Right cardiac atrium (tissue), 5 donors: ENCODE measurements at regions not wholly inside any gene's neighbourhood (a gene's known extent, or its start where the extent isn't known, plus 50 kb on each side); places are given as distances from the start of the nearest gene placed in this dataset.

ENCODE experiments used
- ATAC-seq, 2 donors: fragments of 200-7000 bp; cut with Tn5 transposase; one replicate each; pipeline versions ENCODE4 v1.8.0 to v1.9.1; 2020; ENCODE audit warnings: moderate library complexity in 2 of 2, mild to moderate bottlenecking in 1 of 2
- DNase-seq, 3 donors: peaks; one replicate each; pipeline ENCODE4 v3.0.0-alpha.2; 2020
- H3K27ac ChIP-seq: one replicate; pipeline ENCODE4 v1.5.1; 2013; ENCODE audit warnings: mild to moderate bottlenecking, low read length, control low read depth, moderate library complexity
- H3K27me3 ChIP-seq: one replicate; pipeline ENCODE4 v1.6.1; 2013; ENCODE audit not compliant: control insufficient read depth, insufficient read depth
- H3K4me1 ChIP-seq: one replicate; pipeline ENCODE4 v1.6.1; 2013; ENCODE audit warnings: low read length; ENCODE audit not compliant: control insufficient read depth, insufficient read depth
- H3K4me3 ChIP-seq: one replicate; pipeline ENCODE4 v1.5.1; 2013; ENCODE audit warnings: low read length, control low read depth
- H3K9me3 ChIP-seq: one replicate; pipeline ENCODE4 v1.6.1; 2013; ENCODE audit warnings: low read length; ENCODE audit not compliant: control insufficient read depth
- WGBS: extraction: QIAGEN DNeasy Blood & Tissue Kit; methylation state at CpG from one replicate; pipeline ENCODE4 v1.1.7; 2013; 5-methylcytosine and 5-hydroxymethylcytosine counted together
- intact Hi-C, 4 donors: fragments of 100-400 bp; cut with DNase I; formaldehyde crosslinking; loops; one replicate each; pipeline versions ENCODE4 v1.11.0 to v1.14.0; 2022 to 2023
- donor health status: healthy with polysubstance abuse.
- donor health status: DM: no; HTN: yes; CAD: no.
- donor health status: DM: no; HTN: no; CAD: no.
- donor health status: DM: no; HTN: yes; CAD: no; lungs with severe emphysema.
- donor health status: DM: yes; HTN: yes; CAD: no.

GRCh38 chr11:114909866-114910265 is 231.5 kb downstream of the NXPE2 start:
- WGBS: 56% methylated on average over 3 of the region's 3 CpGs
- no peaks in the 10 kb centered on the region for H3K27me3 ChIP-seq
- intact Hi-C loops: no loop called here

GRCh38 chr11:114912826-114913225 is 234.5 kb downstream of the NXPE2 start:
- Histone ChIP-seq H3K4me3 (no peak overlapping the region), H3K4me1 (no peaks in the 10 kb centered on the region), H3K9me3 (no peaks in the 10 kb centered on the region), H3K27ac (no peak overlapping the region), H3K27me3 (no peaks in the 10 kb centered on the region)
- 85% methylated on average over 4 of the region's 4 CpGs for WGBS
- no peak for DNase-seq
- intact Hi-C loops: no loop called here
- ATAC-seq: no peak

More at GRCh38 chr11:114909866-114910265, 231.5 kb downstream of the NXPE2 start:
- no peaks in the 10 kb centered on the region for H3K9me3 ChIP-seq
- DNase-seq: no peak
- ATAC-seq: no peak
- H3K27ac ChIP-seq: no peak overlapping the region
- no peak overlapping the region for H3K4me3 ChIP-seq
- no peaks in the 10 kb centered on the region for H3K4me1 ChIP-seq

- H3K9me3 ChIP-seq: no peaks in the 10 kb centered on the region
- no peak overlapping the region for H3K27ac ChIP-seq
- DNase-seq: no peak
- H3K4me3 ChIP-seq: no peak overlapping the region
- intact Hi-C loops: no loop called here
- WGBS: 92% methylated on average over 1 of the region's 1 CpG
- H3K27me3 ChIP-seq: no peaks in the 10 kb centered on the region
- no peak for ATAC-seq
- no peaks in the 10 kb centered on the region for H3K4me1 ChIP-seq
Observed at GRCh38 chr11:114914231-114915005, 236.1 kb downstream of the NXPE2 start.

GRCh38 chr11:114915871-114916805 is 237.8 kb downstream of the NXPE2 start:
- no peaks in the 10 kb centered on the region for H3K9me3 ChIP-seq
- no peaks in the 10 kb centered on the region for H3K27me3 ChIP-seq
- no peak overlapping the region for H3K4me3 ChIP-seq
- DNase-seq: no peak
- intact Hi-C loops: no loop called here
- no peaks in the 10 kb centered on the region for H3K4me1 ChIP-seq
- H3K27ac ChIP-seq: no peak overlapping the region
- 47% methylated on average over 13 of the region's 13 CpGs for WGBS
- no peak for ATAC-seq

GRCh38 chr11:114918286-114918685 is 240.0 kb downstream of the NXPE2 start:
- no peaks in the 10 kb centered on the region for H3K4me1 ChIP-seq
- DNase-seq: no peak
- ATAC-seq: no peak

GRCh38 chr11:114921697-114922096 is 243.4 kb downstream of the NXPE2 start:
- Histone ChIP-seq H3K9me3 (no peaks in the 10 kb centered on the region), H3K27ac (no peak overlapping the region), H3K4me3 (no peak overlapping the region), H3K27me3 (no peaks in the 10 kb centered on the region), H3K4me1 (no peaks in the 10 kb centered on the region)
- intact Hi-C loops: no loop called here
- 73% methylated on average over 2 of the region's 2 CpGs for WGBS
- ATAC-seq (no peak), DNase-seq (no peak)

More at GRCh38 chr11:114918286-114918685, 240.0 kb downstream of the NXPE2 start:
- Histone ChIP-seq H3K4me3 (no peak overlapping the region), H3K27me3 (no peaks in the 10 kb centered on the region), H3K9me3 (no peaks in the 10 kb centered on the region), H3K27ac (no peak overlapping the region)
- intact Hi-C loops: no loop called here
- WGBS: 64% methylated on average over 8 of the region's 8 CpGs

- H3K27ac ChIP-seq: no peak overlapping the region
- no peak for DNase-seq
- no peaks in the 10 kb centered on the region for H3K27me3 ChIP-seq
- no peaks in the 10 kb centered on the region for H3K9me3 ChIP-seq
- no peak overlapping the region for H3K4me3 ChIP-seq
- intact Hi-C loops: no loop called here
- H3K4me1 ChIP-seq: no peaks in the 10 kb centered on the region
- no peak for ATAC-seq
Observed at GRCh38 chr11:114924042-114924441, 245.7 kb downstream of the NXPE2 start.

- H3K27ac ChIP-seq: no peak overlapping the region
- H3K4me1 ChIP-seq: no peaks in the 10 kb centered on the region
- H3K9me3 ChIP-seq: no peaks in the 10 kb centered on the region
- ATAC-seq (no peak), DNase-seq (no peak)
- no peaks in the 10 kb centered on the region for H3K27me3 ChIP-seq
- intact Hi-C loops: no loop called here
- 70% methylated on average over 2 of the region's 2 CpGs for WGBS
- no peak overlapping the region for H3K4me3 ChIP-seq
Observed at GRCh38 chr11:114925591-114925990, 247.3 kb downstream of the NXPE2 start.

- ATAC-seq: no peak
- DNase-seq: no peak
- Histone ChIP-seq H3K4me1 (no peaks in the 10 kb centered on the region), H3K27ac (no peak overlapping the region), H3K27me3 (no peaks in the 10 kb centered on the region), H3K9me3 (no peaks in the 10 kb centered on the region), H3K4me3 (no peak overlapping the region)
- WGBS: 77% methylated on average over 6 of the region's 6 CpGs
- intact Hi-C loops: no loop called here
Observed at GRCh38 chr11:114928260-114928870, 250.0 kb downstream of the NXPE2 start.

GRCh38 chr11:114929351-114930000 is 251.1 kb downstream of the NXPE2 start:
- no peaks in the 10 kb centered on the region for H3K4me1 ChIP-seq
- WGBS: 81% methylated on average over 9 of the region's 9 CpGs
- no peak overlapping the region for H3K27ac ChIP-seq
- intact Hi-C loops: no loop called here
- H3K4me3 ChIP-seq: no peak overlapping the region
- DNase-seq (peak in 1 of 3 donors; percentile 37), ATAC-seq (no peak)
- no peaks in the 10 kb centered on the region for H3K9me3 ChIP-seq
- H3K27me3 ChIP-seq: no peaks in the 10 kb centered on the region
